Heart left ventricle (tissue), 16 donors: ENCODE measurements at regions not wholly inside any gene's neighbourhood (a gene's known extent, or its start where the extent isn't known, plus 50 kb on each side); places are given as distances from the start of the nearest gene placed in this dataset.
A peak's percentile ranks its signal among the peaks of the same experiment; 100 is the strongest.

Experiments
- ATAC-seq, 4 donors: fragments of 200-7000 bp; cut with Tn5 transposase; one replicate each; pipeline ENCODE4 v1.9.1; 2020 to 2022; ENCODE audit warnings: moderate library complexity in 4 of 4, mild to moderate bottlenecking in 3 of 4, moderate number of reproducible peaks in 1 of 4
- DNase-seq, 5 donors: peaks; one replicate each; pipeline ENCODE4 v3.0.0-alpha.2; 2020
- H3K27ac ChIP-seq, 12 donors: fragments of 200-600 bp; sonication (generic) in 4 of 12; one replicate each; pipeline versions ENCODE4 v1.5.0 to v1.8.0; 2016 to 2022; ENCODE audit warnings: mild to moderate bottlenecking in 2 of 12
- H3K27me3 ChIP-seq, 9 donors: fragments of 200-600 bp; sonication (generic) in 2 of 9; one replicate each; pipeline versions ENCODE4 v1.5.1 to v1.8.0; 2016 to 2022; ENCODE audit warnings: mild to moderate bottlenecking in 3 of 9
- H3K36me3 ChIP-seq, 9 donors: fragments of 200-600 bp; sonication (generic) in 2 of 9; one replicate each; pipeline versions ENCODE4 v1.5.0 to v1.8.0; 2018 to 2022; ENCODE audit warnings: mild to moderate bottlenecking in 2 of 9
- H3K4me1 ChIP-seq, 12 donors: fragments of 200-600 bp; sonication (generic) in 4 of 12; one replicate each; pipeline versions ENCODE4 v1.5.0 to v1.8.0; 2016 to 2022; ENCODE audit warnings: mild to moderate bottlenecking in 3 of 12
- H3K4me3 ChIP-seq, 12 donors: fragments of 200-600 bp; sonication (generic) in 4 of 12; one replicate each; pipeline versions ENCODE4 v1.5.0 to v1.8.0; 2017 to 2022; ENCODE audit warnings: mild to moderate bottlenecking in 9 of 12, moderate library complexity in 4 of 12
- H3K9me3 ChIP-seq, 12 donors: fragments of 200-600 bp; sonication (generic) in 4 of 12; one replicate each; pipeline versions ENCODE4 v1.5.0 to v1.8.0; 2016 to 2022; ENCODE audit warnings: mild to moderate bottlenecking in 1 of 12
- POLR2A ChIP-seq, 2 donors: fragments of 450-650 bp; IDR thresholded peaks; one replicate each; pipeline ENCODE4 v1.6.1; 2017; ENCODE audit warnings: antibody characterized with exemption in 2 of 2, mild to moderate bottlenecking in 2 of 2, moderate library complexity in 2 of 2
- WGBS, 4 donors: extraction: QIAGEN DNeasy Blood & Tissue Kit in 2 of 4; methylation state at CpG; one replicate each; pipeline versions ENCODE4 v1.1.5 to v1.1.7; 2013 to 2018; 5-methylcytosine and 5-hydroxymethylcytosine counted together
- intact Hi-C, 10 donors: fragments of 100-400 bp; cut with DNase I; formaldehyde crosslinking; loops; one replicate each; pipeline versions ENCODE4 v1.11.1 to v1.14.2; 2022
- TF ChIP-seq, protein P1 (sequence below), 12 donors: fragments of 200-600 bp; sonication (generic) in 4 of 12; IDR thresholded peaks; one replicate each; pipeline versions ENCODE4 v1.5.0 to v1.8.0; 2018 to 2022; ENCODE audit warnings: antibody characterized with exemption in 12 of 12, mild to moderate bottlenecking in 5 of 12
- donor health status: ischemic (EF 13 %, LVEDD 7.1; RV severe dilation, severe dysfunction).
- donor health status: healthy with polysubstance abuse.
- donor health status: DM: no; HTN: yes; CAD: no.
- donor health status: DM: no; HTN: no; CAD: no.
- donor health status: ischemic (EF 25% LVEDD 6.9; RV normal size, moderate dysfunction).
- donor health status: ischemic (EF 25% LVEDD 5.7; RV mildly dilated, moderate dysfunction).
- donor health status: healthy.
- donor health status: DM: yes; HTN: yes; CAD: no.
- donor health status: ischemic (EF 35%, LVEDD 5.7; RV mildly dilated, moderate dysfunction).
- donor health status: nonischemic (EF 11% LVEDD 7.7; RV severe dilation, severe dysfunction).
- donor health status: DM: yes; HTN: yes; CAD: no.
- donor health status: PGD.
- donor health status: ischemic (EF 29% LVEDD 5.4; RV normal size, mild dysfunction).
- donor health status: nonischemic (EF 23%, LVEDD 6.1; RV moderate dilation, normal function).

DNA sequence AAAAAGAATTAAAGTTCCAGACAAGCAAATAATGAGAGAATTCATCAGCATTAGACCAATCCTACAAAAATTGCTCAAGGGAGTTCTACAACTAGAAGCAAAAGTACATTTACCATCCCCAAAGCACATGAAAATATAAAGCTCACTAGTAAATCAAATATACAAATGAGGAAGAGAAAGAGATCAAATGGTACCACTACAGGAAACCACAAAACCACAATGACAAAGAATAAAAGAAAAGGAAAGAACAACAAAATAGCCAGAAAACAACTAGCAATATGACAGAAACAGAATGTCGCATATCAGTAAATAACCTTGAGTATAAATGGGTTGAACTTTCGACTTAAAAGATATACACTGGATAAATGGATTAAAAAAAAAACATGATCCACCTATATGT, 739.0 kb downstream of the DTWD2 start:
- Histone ChIP-seq H3K27me3 (no peaks in the 10 kb centered on the region), H3K4me3 (no peak overlapping the region), H3K27ac (no peak overlapping the region), H3K9me3 (peaks cover 0 to 47% (median 27%) of the 10 kb centered on the region in 12 donors), H3K4me1 (peaks cover 0 to 6% (median 0%) of the 10 kb centered on the region in 12 donors), H3K36me3 (no peaks in the 10 kb centered on the region)
- intact Hi-C loops, result no loop called here
- no peak for TF ChIP-seq POLR2A (IDR thresholded peaks at IDR 0.05)
- TF ChIP-seq, protein P1, sequence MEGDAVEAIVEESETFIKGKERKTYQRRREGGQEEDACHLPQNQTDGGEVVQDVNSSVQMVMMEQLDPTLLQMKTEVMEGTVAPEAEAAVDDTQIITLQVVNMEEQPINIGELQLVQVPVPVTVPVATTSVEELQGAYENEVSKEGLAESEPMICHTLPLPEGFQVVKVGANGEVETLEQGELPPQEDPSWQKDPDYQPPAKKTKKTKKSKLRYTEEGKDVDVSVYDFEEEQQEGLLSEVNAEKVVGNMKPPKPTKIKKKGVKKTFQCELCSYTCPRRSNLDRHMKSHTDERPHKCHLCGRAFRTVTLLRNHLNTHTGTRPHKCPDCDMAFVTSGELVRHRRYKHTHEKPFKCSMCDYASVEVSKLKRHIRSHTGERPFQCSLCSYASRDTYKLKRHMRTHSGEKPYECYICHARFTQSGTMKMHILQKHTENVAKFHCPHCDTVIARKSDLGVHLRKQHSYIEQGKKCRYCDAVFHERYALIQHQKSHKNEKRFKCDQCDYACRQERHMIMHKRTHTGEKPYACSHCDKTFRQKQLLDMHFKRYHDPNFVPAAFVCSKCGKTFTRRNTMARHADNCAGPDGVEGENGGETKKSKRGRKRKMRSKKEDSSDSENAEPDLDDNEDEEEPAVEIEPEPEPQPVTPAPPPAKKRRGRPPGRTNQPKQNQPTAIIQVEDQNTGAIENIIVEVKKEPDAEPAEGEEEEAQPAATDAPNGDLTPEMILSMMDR (IDR thresholded peaks at IDR 0.05), result no peak
- DNase-seq (no peak), ATAC-seq (no peak)
- WGBS, 4 donors, result 79 to 89% (median 83%) methylated on average over 2 of the region's 2 CpGs

DNA sequence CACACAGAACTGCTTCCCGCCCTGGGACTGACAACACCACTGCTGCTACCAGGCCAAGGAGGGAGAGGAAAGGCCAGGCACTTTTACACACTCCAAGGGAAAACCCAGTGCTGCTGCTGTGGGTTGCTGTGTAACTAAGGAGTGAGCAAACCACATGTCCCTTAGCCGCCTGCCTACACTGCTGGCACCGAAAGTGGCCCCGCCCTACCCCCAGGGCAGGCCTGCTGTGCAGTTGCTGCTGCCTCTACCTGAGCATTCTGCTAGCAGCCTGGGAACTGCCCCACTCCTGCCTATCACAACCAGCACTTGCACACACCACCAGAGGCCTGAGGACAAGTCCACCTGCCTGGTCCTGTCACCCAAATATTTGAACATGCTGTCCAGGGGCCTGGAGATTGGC, 740.9 kb downstream of the DTWD2 start:
- DNase-seq (peak in 2 of 5 donors; percentile 9 to 30), ATAC-seq (no peak)
- WGBS, 4 donors, result 88 to 96% (median 92%) methylated on average over 3 to 4 of the region's 4 CpGs
- Histone ChIP-seq H3K36me3 (no peaks in the 10 kb centered on the region), H3K4me1 (no peaks in the 10 kb centered on the region), H3K4me3 (no peak overlapping the region), H3K27ac (no peak overlapping the region), H3K9me3 (peaks cover 0 to 47% (median 27%) of the 10 kb centered on the region in 12 donors), H3K27me3 (no peaks in the 10 kb centered on the region)
- intact Hi-C loops, result no loop called here
- TF ChIP-seq POLR2A (IDR thresholded peaks at IDR 0.05), result no peak
- TF ChIP-seq, protein P1 (IDR thresholded peaks at IDR 0.05), result no peak

DNA sequence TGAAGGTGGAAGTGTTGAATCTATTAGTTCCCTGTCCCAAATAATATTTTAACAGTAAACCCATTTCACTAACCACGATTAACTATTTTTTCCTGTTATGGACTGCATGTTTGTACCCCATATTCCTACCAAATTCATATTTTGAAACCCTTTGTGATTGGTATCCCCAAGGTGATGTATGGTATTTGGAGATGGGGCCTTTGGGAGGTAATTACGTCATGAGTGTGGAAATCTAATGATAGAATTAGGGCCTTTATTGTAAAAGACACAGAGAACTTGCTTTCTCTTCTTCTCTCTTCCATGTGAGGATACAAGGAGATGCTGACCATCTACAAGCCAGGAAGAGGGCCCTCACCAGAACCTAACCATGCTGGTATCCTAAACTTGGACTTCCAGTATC, 744.7 kb downstream of the DTWD2 start:
- intact Hi-C loops, result no loop called here
- ATAC-seq, result no peak
- no peak overlapping the region for H3K27ac ChIP-seq
- no peak for DNase-seq
- H3K27me3 ChIP-seq, result no peaks in the 10 kb centered on the region
- 66 to 75% (median 69%) methylated on average over 2 of the region's 2 CpGs for WGBS, 4 donors
- H3K36me3 ChIP-seq, result no peaks in the 10 kb centered on the region
- no peak overlapping the region for H3K4me3 ChIP-seq
- no peaks in the 10 kb centered on the region for H3K4me1 ChIP-seq
- peaks cover 0 to 11% (median under 1%) of the 10 kb centered on the region in 12 donors for H3K9me3 ChIP-seq
- no peak for TF ChIP-seq POLR2A (IDR thresholded peaks at IDR 0.05)
- TF ChIP-seq, protein P1 (IDR thresholded peaks at IDR 0.05), result no peak

DNA sequence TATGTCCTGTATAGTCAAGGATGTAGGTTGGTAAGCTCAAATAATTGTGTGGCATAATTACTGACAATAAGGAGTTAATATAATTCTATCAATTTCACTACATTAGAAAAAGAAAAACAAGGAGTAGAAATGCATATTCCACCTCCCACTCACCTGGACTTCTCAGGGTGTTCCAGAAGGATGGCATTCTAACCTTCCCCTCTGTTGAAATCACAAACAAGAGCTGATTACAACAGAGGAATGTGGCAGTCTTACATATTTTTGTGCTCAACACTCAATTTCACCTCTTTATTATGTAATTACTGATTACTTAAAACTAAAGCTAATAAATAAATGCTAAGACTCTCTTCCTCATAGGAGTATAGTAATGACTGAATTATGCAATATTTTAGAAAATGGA, 745.3 kb downstream of the DTWD2 start:
- peaks cover 0 to 6% (median 0%) of the 10 kb centered on the region in 12 donors for H3K9me3 ChIP-seq
- H3K4me1 ChIP-seq, result no peaks in the 10 kb centered on the region
- no peak overlapping the region for H3K27ac ChIP-seq
- H3K4me3 ChIP-seq, result no peak overlapping the region
- H3K36me3 ChIP-seq, result no peaks in the 10 kb centered on the region
- intact Hi-C loops, result no loop called here
- H3K27me3 ChIP-seq, result no peaks in the 10 kb centered on the region
- no peak for DNase-seq
- no peak for ATAC-seq
- no peak for TF ChIP-seq POLR2A (IDR thresholded peaks at IDR 0.05)
- TF ChIP-seq, protein P1 (IDR thresholded peaks at IDR 0.05), result no peak
